Upper lobe of left lung (tissue), 6 donors: ENCODE measurements at regions not wholly inside any gene's neighbourhood (a gene's known extent, or its start where the extent isn't known, plus 50 kb on each side); places are given as distances from the start of the nearest gene placed in this dataset.

Experiments
- ATAC-seq, 2 donors: fragments of 200-7000 bp; cut with Tn5 transposase; one replicate each; pipeline ENCODE4 v1.9.1; 2022; ENCODE audit warnings: mild to moderate bottlenecking in 2 of 2, moderate library complexity in 2 of 2; ENCODE audit not compliant: low FRiP score in 2 of 2
- DNase-seq, 2 donors: peaks; one replicate each; pipeline ENCODE4 v3.0.0-alpha.2; 2019 to 2020
- H3K27ac ChIP-seq, 4 donors: fragments of 200-600 bp; sonication (generic); one replicate each; pipeline ENCODE4 v1.5.1; 2016 to 2019
- H3K27me3 ChIP-seq, 4 donors: fragments of 200-600 bp; sonication (generic); one replicate each; pipeline ENCODE4 v1.5.1; 2017 to 2019
- H3K36me3 ChIP-seq, 4 donors: fragments of 200-600 bp; sonication (generic); one replicate each; pipeline ENCODE4 v1.5.1; 2016 to 2019
- H3K4me1 ChIP-seq, 4 donors: fragments of 200-600 bp; sonication (generic); one replicate each; pipeline ENCODE4 v1.5.1; 2018 to 2019
- H3K4me3 ChIP-seq, 4 donors: fragments of 200-600 bp; sonication (generic); one replicate each; pipeline ENCODE4 v1.5.1; 2017 to 2019; ENCODE audit warnings: mild to moderate bottlenecking in 2 of 4, moderate library complexity in 1 of 4
- H3K9me3 ChIP-seq, 4 donors: fragments of 200-600 bp; sonication (generic); one replicate each; pipeline ENCODE4 v1.5.1; 2018 to 2019
- CTCF ChIP-seq, 6 experiments: fragments of 450-650 bp in 4 of 6; fragments of 200-600 bp in 2 of 6; sonication (generic) in 2 of 6; IDR thresholded peaks; one replicate each; pipeline ENCODE4 v1.5.1; 2016 to 2019; ENCODE audit warnings: antibody characterized with exemption in 6 of 6
- EP300 ChIP-seq, 4 donors: sonication (generic); formaldehyde crosslinking; IDR thresholded peaks; one replicate each; pipeline ENCODE4 v1.5.1; 2017; ENCODE audit warnings: antibody characterized with exemption in 4 of 4, control low read depth in 2 of 4
- POLR2A ChIP-seq, 4 donors: fragments of 450-650 bp; IDR thresholded peaks; one replicate each; pipeline ENCODE4 v1.5.1; 2016 to 2017; ENCODE audit warnings: antibody characterized with exemption in 4 of 4, mild to moderate bottlenecking in 2 of 4
- POLR2AphosphoS5 ChIP-seq, 2 donors: sonication (generic); formaldehyde crosslinking; IDR thresholded peaks; one replicate each; pipeline ENCODE4 v1.5.1; 2017; ENCODE audit warnings: antibody characterized with exemption in 2 of 2
- WGBS, 2 donors: methylation state at CpG; one replicate each; pipeline ENCODE4 v1.1.5; 2017 to 2018; 5-methylcytosine and 5-hydroxymethylcytosine counted together
- donor health status: DM: no; HTN: no; CAD: no; lungs with moderate emphysema.
- donor health status: DM: no; HTN: yes; CAD: no; lungs with severe emphysema.

- no peak overlapping the region for H3K27ac ChIP-seq
- H3K27me3 ChIP-seq, result no peaks in the 10 kb centered on the region
- H3K36me3 ChIP-seq, result peaks cover 0 to 3% (median 0%) of the 10 kb centered on the region in 4 donors
- ATAC-seq (peak in 1 of 2 donors; percentile 31), DNase-seq (no peak)
- no peak for TF ChIP-seq POLR2AphosphoS5 (IDR thresholded peaks at IDR 0.05)
- no peak for TF ChIP-seq POLR2A (IDR thresholded peaks at IDR 0.05)
- TF ChIP-seq CTCF (IDR thresholded peaks at IDR 0.05), result no peak
- no peak for TF ChIP-seq EP300 (IDR thresholded peaks at IDR 0.05)
- H3K4me1 ChIP-seq, result peaks cover 12 to 22% (median 19%) of the 10 kb centered on the region in 4 donors
- 79 to 85% methylated on average over 5 to 6 of the region's 6 CpGs for WGBS, 2 donors
- H3K4me3 ChIP-seq, result no peak overlapping the region
- no peaks in the 10 kb centered on the region for H3K9me3 ChIP-seq
These were observed 117.4 kb upstream of the LIMCH1 start for GRCh38 chr4:41420541-41420940.

- H3K27me3 ChIP-seq, result no peaks in the 10 kb centered on the region
- WGBS, 2 donors, result 88 to 92% methylated on average over 3 of the region's 3 CpGs
- no peak for ATAC-seq
- peaks cover 0 to 3% (median 0%) of the 10 kb centered on the region in 4 donors for H3K36me3 ChIP-seq
- no peak for DNase-seq
- H3K4me3 ChIP-seq, result no peak overlapping the region
- no peak for TF ChIP-seq CTCF (IDR thresholded peaks at IDR 0.05)
- TF ChIP-seq EP300 (IDR thresholded peaks at IDR 0.05), result no peak
- no peak for TF ChIP-seq POLR2A (IDR thresholded peaks at IDR 0.05)
- no peaks in the 10 kb centered on the region for H3K9me3 ChIP-seq
- peaks cover 32 to 45% (median 42%) of the 10 kb centered on the region in 4 donors for H3K4me1 ChIP-seq
- H3K27ac ChIP-seq, result peak overlapping the region in 1 of 4 donors; percentile 18
These were observed 114.8 kb upstream of the LIMCH1 start for GRCh38 chr4:41423117-41423516.

GRCh38 chr4:41424522-41424921, 113.4 kb upstream of the LIMCH1 start:
- no peak for ATAC-seq
- Histone ChIP-seq H3K27ac (peak overlapping the region in 1 of 4 donors; percentile 59), H3K27me3 (no peaks in the 10 kb centered on the region), H3K4me3 (no peak overlapping the region), H3K36me3 (peaks cover 0 to 3% (median 0%) of the 10 kb centered on the region in 4 donors), H3K4me1 (peaks cover 46 to 54% (median 50%) of the 10 kb centered on the region in 4 donors), H3K9me3 (no peaks in the 10 kb centered on the region)
- no peak for DNase-seq
- TF ChIP-seq POLR2AphosphoS5 (IDR thresholded peaks at IDR 0.05) (no peak), POLR2A (IDR thresholded peaks at IDR 0.05) (no peak), CTCF (IDR thresholded peaks at IDR 0.05) (no peak)

GRCh38 chr4:41425650-41426049, 112.3 kb upstream of the LIMCH1 start:
- Histone ChIP-seq H3K27ac (peak overlapping the region in 3 of 4 donors; percentile 16 to 59 (median 59)), H3K4me3 (no peak overlapping the region), H3K27me3 (no peaks in the 10 kb centered on the region), H3K9me3 (no peaks in the 10 kb centered on the region), H3K4me1 (peaks cover 48 to 65% (median 52%) of the 10 kb centered on the region in 4 donors), H3K36me3 (peaks cover 0 to 3% (median 0%) of the 10 kb centered on the region in 4 donors)
- 64 to 81% methylated on average over 1 of the region's 1 CpG for WGBS, 2 donors
- TF ChIP-seq CTCF (IDR thresholded peaks at IDR 0.05), result no peak
- no peak for TF ChIP-seq POLR2A (IDR thresholded peaks at IDR 0.05)
- no peak for TF ChIP-seq EP300 (IDR thresholded peaks at IDR 0.05)
- no peak for DNase-seq
- no peak for ATAC-seq

- Histone ChIP-seq H3K36me3 (peaks cover 0 to 3% (median 0%) of the 10 kb centered on the region in 4 donors), H3K27me3 (no peaks in the 10 kb centered on the region), H3K4me3 (no peak overlapping the region), H3K4me1 (peaks cover 54 to 71% (median 60%) of the 10 kb centered on the region in 4 donors), H3K9me3 (no peaks in the 10 kb centered on the region), H3K27ac (peak overlapping the region; percentile 72 to 85 (median 83))
- DNase-seq, result no peak
- ATAC-seq, result no peak
- TF ChIP-seq POLR2A (IDR thresholded peaks at IDR 0.05) (peak in 1 of 4 donors; percentile 11), CTCF (IDR thresholded peaks at IDR 0.05) (no peak), EP300 (IDR thresholded peaks at IDR 0.05) (peak in 3 of 4 donors; percentile 20 to 89 (median 36)), POLR2AphosphoS5 (IDR thresholded peaks at IDR 0.05) (peak; percentile 45 to 63)
- WGBS, 2 donors, result 13 to 15% methylated on average over 3 of the region's 3 CpGs
These were observed 111.4 kb upstream of the LIMCH1 start for GRCh38 chr4:41426539-41426938.
